ENCODE measurements at regions not wholly inside any gene's neighbourhood (a gene's known extent, or its start where the extent isn't known, plus 50 kb on each side); places are given as distances from the start of the nearest gene placed in this dataset.

GRCh38 chr4:162322054-162322453 lies 158.3 kb upstream of the FSTL5 start:
- H3K4me3 ChIP-seq (ENCODE audit: low read depth, low read length) = no peak overlapping the region
- no peak for TF ChIP-seq CTCF (IDR thresholded peaks at IDR 0.05; ENCODE audit: insufficient read depth, low read depth, low read length, missing control alignments)
- DNase-seq (ENCODE audit: low read depth) = no peak

- DNase-seq (ENCODE audit: low read depth) = no peak
- TF ChIP-seq CTCF (IDR thresholded peaks at IDR 0.05; ENCODE audit: insufficient read depth, low read depth, low read length, missing control alignments) = no peak
- H3K4me3 ChIP-seq (ENCODE audit: low read depth, low read length) = no peak overlapping the region
Measured at GRCh38 chr4:162285753-162286152, 122.0 kb upstream of the FSTL5 start.

- no peak overlapping the region for H3K4me3 ChIP-seq (ENCODE audit: low read depth, low read length)
Measured at GRCh38 chr4:162282684-162283083, 118.9 kb upstream of the FSTL5 start.

GRCh38 chr4:162274354-162274753 lies 110.6 kb upstream of the FSTL5 start:
- peak; percentile 63 for DNase-seq (ENCODE audit: low read depth)
- H3K4me3 ChIP-seq (ENCODE audit: low read depth, low read length) = no peak overlapping the region
- TF ChIP-seq CTCF (IDR thresholded peaks at IDR 0.05; ENCODE audit: insufficient read depth, low read depth, low read length, missing control alignments) = no peak

More at GRCh38 chr4:162282684-162283083, 118.9 kb upstream of the FSTL5 start:
- no peak for TF ChIP-seq CTCF (IDR thresholded peaks at IDR 0.05; ENCODE audit: insufficient read depth, low read depth, low read length, missing control alignments)
- no peak for DNase-seq (ENCODE audit: low read depth)

- DNase-seq (ENCODE audit: low read depth) = no peak
- no peak for TF ChIP-seq CTCF (IDR thresholded peaks at IDR 0.05; ENCODE audit: insufficient read depth, low read depth, low read length, missing control alignments)
- H3K4me3 ChIP-seq (ENCODE audit: low read depth, low read length) = no peak overlapping the region
Measured at GRCh38 chr4:162272215-162272614, 108.4 kb upstream of the FSTL5 start.

- no peak overlapping the region for H3K4me3 ChIP-seq (ENCODE audit: low read depth, low read length)
- DNase-seq (ENCODE audit: low read depth) = no peak
- no peak for TF ChIP-seq CTCF (IDR thresholded peaks at IDR 0.05; ENCODE audit: insufficient read depth, low read depth, low read length, missing control alignments)
Measured at GRCh38 chr4:162268911-162269310, 105.1 kb upstream of the FSTL5 start.

- TF ChIP-seq CTCF (IDR thresholded peaks at IDR 0.05; ENCODE audit: insufficient read depth, low read depth, low read length, missing control alignments) = no peak
- DNase-seq (ENCODE audit: low read depth) = no peak
- H3K4me3 ChIP-seq (ENCODE audit: low read depth, low read length) = no peak overlapping the region
Measured at GRCh38 chr4:162265802-162266201, 102.0 kb upstream of the FSTL5 start.

Measured in GM12865 (cell line).